Fibroblast of skin of left biceps (primary cell): ENCODE measurements at regions not wholly inside any gene's neighbourhood (a gene's known extent, or its start where the extent isn't known, plus 50 kb on each side); places are given as distances from the start of the nearest gene placed in this dataset.

Source experiments
- DNase-seq, 2 experiments: peaks; one replicate each; pipeline ENCODE4 v3.0.0-alpha.2; 2013; ENCODE audit warnings: low read depth in 2 of 2

- DNase-seq = no peak
These were observed 612.9 kb upstream of the USP24 start for GRCh38 chr1:55828044-55828443.

DNA sequence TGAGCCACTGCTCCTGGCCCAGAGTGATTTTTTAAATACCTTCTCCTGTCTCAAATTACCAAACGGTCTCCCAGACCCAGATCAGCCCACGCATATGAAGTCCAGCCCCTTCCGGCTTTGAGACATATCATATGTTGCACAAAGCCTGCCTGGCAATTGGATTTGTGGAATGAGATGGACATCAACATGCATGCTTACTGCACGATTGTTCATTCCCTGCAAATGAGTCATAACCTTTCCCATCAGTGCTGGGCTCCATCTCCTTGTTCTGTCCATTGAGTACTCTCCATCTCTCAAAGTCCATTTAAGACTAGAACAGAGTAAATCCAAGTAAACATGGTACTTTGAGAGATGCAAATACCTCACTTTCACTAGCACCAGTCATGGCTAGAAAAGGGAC is 612.2 kb upstream of the USP24 start:
- DNase-seq = peak; percentile 92 to 93

GRCh38 chr1:55826381-55827080 is 611.4 kb upstream of the USP24 start:
- no peak for DNase-seq

- no peak for DNase-seq
These were observed 610.3 kb upstream of the USP24 start for GRCh38 chr1:55825461-55825860.

DNA sequence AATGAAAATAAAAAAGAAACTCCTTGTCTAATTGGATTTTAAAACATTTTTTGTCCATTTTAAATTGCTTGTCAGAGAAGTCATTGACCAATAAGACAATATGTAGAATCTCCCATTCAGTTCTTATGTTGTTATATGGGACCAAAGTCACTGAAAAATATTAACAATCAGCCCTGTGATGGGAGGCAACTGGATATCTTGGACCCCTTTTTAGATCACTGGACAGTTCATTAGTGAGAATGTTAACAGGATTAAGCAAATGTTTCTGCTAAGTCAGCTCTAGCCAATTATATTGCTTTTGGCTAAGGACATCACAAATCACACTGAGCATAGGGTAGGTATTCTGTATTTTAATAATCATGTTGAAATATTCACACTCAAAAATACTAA is 609.1 kb upstream of the USP24 start:
- DNase-seq = no peak

DNA sequence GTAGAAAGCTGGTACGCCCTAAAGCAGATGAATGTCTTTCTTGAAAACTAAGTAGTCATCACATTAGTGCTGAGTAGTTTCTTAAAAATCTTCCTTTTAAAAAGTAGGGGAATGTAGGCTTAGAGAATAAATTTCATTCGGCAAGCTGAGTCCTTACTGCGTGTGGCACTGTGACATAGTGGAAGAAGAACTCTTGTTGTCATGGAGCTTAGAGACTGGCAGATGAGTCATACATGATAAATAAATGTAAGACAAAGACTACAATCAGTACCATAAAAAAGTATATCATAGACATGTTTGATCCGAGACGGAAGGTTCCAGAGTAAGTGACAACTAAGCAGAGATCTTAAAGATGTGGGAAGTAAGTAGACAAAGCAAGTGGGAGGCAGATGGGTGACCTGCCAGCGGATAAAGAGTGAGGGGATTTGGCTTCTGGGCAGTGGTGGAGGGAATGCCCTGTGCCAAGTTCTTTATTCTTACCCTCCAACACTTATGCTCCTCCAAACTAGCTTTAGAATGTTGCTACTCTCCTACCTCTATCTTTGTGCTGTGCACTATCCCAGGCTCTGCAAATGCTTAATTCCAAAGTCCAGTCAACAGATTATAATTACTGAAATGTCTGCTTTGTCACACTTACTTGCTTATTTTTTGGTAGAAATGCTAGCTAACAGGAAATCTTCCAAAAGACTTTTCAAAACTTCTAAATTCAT is 608.5 kb upstream of the USP24 start:
- DNase-seq = no peak

GRCh38 chr1:55822891-55823290 is 607.7 kb upstream of the USP24 start:
- DNase-seq = no peak

DNA sequence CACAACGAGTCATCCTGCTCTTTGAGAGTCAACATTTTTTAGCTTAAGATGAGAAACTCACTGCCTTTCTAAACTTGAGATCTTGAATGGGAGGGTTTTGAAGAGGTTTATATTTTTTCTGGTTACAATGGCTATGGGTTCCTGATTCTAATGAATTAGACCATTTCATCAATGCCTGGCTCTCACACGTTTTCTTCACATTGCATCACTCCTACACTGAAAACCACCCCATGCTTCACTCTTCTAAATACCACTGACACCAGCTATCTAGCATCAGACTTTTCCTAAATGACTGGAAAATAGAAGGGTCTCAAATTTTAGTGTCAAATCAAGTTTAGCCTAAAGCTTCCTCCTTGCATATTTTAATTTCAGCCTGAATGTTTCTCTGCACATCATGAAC is 606.1 kb upstream of the USP24 start:
- no peak for DNase-seq

- DNase-seq = no peak
These were observed 605.3 kb upstream of the USP24 start for GRCh38 chr1:55820501-55820900.

- no peak for DNase-seq
These were observed 603.8 kb upstream of the USP24 start for GRCh38 chr1:55819011-55819410.

DNA sequence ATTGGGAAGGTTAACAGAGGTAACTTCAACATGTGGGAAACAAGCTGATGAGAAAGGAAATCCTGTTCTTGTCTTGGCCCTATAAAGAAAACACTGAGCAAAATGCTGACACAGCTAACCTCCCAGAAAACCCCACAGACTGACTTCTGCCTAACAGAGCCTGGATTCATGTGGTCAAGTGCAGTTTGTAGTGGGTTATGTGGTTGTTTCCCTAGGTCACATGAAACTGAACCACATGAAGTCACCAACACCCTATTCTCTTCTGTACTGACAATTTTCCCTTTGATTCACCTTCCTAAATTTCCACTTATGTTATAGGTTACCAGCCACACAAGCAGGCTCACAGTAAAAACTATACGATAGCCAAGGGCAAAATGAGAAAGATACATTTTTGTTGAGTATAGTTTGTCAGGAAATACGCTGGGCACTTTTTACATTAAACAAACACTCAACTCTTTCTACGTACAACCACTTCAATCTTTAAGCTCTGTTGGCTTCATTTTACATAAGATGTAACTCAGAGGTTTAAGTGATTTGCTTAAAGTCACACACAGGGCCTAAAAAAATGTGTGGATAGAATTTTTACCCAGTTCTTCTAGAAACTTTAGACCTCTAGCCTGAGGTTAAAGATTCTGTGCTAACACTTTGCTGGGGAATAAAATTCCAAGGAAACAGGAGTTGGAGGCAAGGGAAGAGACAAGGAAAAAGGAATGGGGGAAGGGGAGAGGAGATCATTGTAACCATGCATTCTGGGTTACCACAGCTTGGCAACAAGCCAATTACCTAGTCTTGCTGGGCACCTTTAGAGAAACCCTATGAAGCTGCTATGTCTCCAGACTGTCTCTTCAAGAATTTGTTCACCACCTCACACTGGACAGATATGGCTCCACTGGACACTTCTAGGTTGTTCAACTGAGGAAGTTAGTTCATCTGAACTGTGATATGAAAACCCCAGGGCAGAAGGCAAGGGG is 601.6 kb upstream of the USP24 start:
- no peak for DNase-seq

DNA sequence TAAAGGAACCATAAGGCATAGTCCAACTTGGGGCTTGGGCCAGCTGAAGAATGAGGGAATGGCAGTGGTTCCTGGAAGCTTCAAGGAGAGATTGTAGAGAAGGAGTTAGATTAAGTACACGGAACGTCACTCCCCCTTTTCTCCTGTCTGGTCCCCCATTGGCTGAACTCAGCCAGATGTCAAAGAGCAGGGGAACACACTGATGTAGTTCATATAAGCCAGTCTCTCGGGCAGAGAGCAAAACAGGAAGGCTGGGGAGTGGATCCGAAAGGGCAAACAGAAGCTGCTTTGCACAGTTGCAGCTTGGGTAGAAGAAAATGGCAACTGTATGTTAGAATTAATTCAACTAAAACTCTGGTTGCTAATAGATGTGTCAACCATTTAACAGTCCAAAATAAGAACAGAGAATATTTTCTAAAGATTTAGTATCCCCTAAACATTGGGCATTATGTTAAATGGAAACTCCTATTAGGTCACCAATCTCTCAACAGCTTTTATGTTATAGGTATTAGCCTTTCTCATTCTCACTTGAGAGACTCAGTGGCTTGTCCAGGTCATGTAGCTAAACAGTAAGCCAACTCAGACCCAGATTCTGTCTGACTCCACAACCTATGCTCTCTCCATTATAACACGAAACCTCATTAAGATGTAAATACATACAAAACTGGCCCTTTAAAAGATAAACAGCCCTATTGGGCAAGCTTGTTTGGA is 600.7 kb upstream of the USP24 start:
- no peak for DNase-seq

DNA sequence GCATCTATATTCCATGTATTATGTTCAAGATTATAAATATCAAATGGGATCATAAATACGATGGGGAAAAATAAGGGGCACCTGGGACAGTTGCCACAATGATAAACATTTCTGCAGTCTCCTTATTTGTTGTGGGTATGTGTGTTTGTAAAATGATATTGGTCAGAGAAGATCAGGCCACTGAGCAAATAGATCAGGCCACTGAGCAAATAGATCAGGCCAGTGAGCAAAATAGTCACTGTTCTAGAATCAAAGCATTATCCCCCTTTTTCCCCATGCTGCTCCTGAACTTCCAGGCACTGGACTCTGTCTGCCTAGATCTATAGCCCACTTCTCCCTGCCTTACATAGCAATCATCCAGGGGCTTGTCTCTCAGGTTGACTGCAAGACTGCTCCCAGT is 599.8 kb upstream of the USP24 start:
- no peak for DNase-seq

- DNase-seq = peak; percentile 42 to 52
These were observed 598.5 kb upstream of the USP24 start for GRCh38 chr1:55813618-55814017.

DNA sequence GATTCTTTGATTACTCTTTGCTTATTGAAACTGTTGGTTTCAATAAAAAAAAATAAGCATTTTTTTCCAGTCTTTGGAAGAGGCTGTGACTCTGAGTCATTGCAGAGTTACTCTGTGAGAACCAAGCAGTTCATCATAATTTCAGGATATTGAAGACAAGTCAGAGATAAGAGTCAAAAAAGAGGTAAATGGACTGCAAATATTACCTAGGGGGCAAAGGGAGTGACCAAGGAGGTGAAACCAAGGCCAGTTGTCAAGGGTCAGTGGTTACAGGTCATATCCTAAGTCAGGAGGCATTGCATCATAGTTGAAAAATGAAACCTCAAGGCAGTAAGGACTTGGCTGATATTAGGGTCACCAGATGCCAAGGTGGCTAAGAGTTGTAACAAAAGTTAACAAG is 597.1 kb upstream of the USP24 start:
- peak in 1 of 2 experiments; percentile 6 for DNase-seq

- no peak for DNase-seq
These were observed 593.1 kb upstream of the USP24 start for GRCh38 chr1:55808263-55808662.

DNA sequence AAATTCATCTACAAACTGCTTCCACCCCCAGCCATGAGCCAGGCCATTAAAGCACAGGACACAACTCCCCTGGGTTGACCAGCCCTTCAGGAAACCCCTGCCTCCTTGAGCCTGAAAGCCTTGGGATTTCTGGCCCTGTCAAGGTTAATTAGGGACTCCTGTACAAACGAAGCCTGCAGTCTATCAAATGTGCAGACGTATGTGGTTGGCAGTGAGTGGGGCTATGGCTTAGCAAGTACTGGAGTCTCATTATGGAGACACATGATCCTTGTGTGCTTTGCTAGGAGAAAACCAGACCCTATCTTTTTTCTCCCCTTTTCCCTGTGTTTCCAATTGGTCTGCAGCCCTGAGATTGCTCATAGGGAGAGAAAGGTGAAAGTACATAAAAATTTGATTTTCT is 588.3 kb upstream of the USP24 start:
- DNase-seq = no peak

DNA sequence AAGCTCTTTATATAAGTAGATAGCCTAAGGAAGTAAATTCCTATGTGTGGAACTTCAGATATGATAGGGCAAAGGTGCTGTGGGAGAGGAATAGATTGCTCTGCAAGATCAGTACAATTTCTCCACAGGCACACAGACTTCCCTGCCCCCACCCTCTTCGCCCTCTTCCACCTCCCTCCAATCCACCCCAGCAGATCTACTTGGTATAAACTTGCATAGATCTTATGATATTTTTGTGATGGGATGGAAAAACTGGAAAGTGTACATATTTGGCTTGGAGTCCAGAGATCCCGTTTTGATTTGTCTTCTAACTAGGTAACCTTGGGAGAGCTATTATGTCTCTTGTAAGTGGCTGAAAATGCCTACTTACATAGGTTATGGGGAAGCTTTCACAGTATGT is 586.3 kb upstream of the USP24 start:
- DNase-seq = no peak

- DNase-seq = no peak
These were observed 585.3 kb upstream of the USP24 start for GRCh38 chr1:55800503-55800902.

DNA sequence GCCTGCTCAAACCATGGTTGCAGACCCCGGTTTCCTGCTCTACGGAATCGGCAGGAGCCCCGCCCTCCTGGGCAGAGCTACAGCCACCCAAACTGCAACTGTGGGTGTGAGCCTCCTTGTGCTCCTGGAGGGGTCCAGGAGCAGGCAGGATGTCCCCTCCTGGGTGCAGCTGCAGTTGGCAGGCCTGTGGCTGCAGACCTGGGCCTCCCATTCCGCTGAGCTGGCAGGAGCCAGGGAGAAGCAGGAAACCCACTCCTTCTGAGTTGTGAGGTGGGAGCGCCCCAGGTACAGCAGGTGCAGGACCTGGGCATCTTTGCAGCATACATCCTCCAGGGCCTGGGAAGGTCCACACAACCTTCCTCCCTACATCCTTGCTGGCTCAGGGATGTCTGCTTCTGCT is 578.7 kb upstream of the USP24 start:
- no peak for DNase-seq

DNA sequence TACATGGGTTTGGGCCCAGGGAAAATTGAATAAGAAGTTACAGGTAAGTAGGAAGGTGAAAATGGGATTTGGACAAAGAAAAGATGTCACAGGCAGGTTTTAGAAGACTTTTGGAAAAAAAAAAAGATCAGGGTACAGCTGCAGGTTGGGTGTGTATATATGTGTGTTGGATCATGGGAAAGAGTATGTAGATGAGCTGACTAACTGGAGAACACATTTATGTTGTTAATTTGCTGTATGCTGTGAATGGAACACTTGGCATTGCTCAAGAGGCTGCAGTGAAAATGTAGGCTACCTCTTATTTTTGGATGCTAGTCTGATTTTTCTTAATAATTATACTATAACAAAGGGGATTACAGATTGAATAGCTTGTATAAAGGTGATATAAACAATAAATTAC is 577.7 kb upstream of the USP24 start:
- DNase-seq = no peak

DNA sequence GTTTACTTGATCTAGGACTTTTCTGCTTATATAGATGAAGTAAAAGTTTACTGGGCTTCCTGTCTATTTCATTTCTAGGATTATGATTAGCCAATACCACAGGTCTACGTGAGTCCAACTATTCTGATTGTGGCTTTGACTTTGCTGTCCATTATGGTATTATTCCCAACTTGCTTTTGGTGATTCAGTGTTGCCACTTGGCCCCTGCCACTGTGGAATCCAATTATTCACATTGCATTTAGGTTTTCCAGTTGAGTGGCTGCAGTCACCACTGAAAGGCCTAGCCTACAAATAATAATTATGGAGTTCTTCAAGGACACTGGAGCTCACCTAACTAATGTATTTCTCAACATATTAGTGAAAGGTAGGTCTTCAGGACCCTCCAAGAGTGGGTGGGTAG is 574.3 kb upstream of the USP24 start:
- no peak for DNase-seq
